H1 (cell line): ENCODE measurements at regions not wholly inside any gene's neighbourhood (a gene's known extent, or its start where the extent isn't known, plus 50 kb on each side); places are given as distances from the start of the nearest gene placed in this dataset.

Experiments used
- CTCF ChIA-PET: fragments of 300-600 bp; sonication (Branson Sonifier 250); formaldehyde crosslinking; loops from one replicate; lab custom pipeline; 2021; ENCODE audit not compliant: partially characterized antibody; lab: Charles Lee
- POLR2A ChIA-PET: fragments of 300-600 bp; sonication (Branson Sonifier 250); formaldehyde crosslinking; loops from one replicate; lab custom pipeline; 2021; ENCODE audit warnings: inconsistent platforms; ENCODE audit not compliant: partially characterized antibody; lab: Charles Lee
- DNase-seq, 2 experiments: peaks; one replicate each; pipeline versions ENCODE4 v3.0.0 to v3.0.0-alpha.2; 2010 to 2022; ENCODE audit warnings: low spot score in 2 of 2, low read depth in 1 of 2, mixed read lengths in 1 of 2
- FAIRE-seq: peaks from 2 replicates; lab custom pipeline; 2011; peaks lifted over from hg19 to GRCh38; lab: Jason Lieb, UNC
- H2AFZ ChIP-seq: 2 replicates; pipeline ENCODE4 v1.8.1; 2012; ENCODE audit warnings: low read length, inconsistent platforms
- H2AK5ac ChIP-seq: 2 replicates; pipeline ENCODE4 v1.6.1; 2013; ENCODE audit warnings: low read depth, low read length
- H2BK120ac ChIP-seq: replicated peaks from 2 replicates; pipeline ENCODE3; 2013; ENCODE audit warnings: low read depth, low read length, inconsistent platforms
- H2BK12ac ChIP-seq: 2 replicates; pipeline ENCODE4 v1.6.1; 2013; ENCODE audit warnings: low read depth, low read length
- H2BK15ac ChIP-seq: 2 replicates; pipeline ENCODE4 v1.6.1; 2013; ENCODE audit warnings: low read length
- H2BK20ac ChIP-seq: 2 replicates; pipeline ENCODE4 v1.6.1; 2013; ENCODE audit warnings: low read length
- H2BK5ac ChIP-seq: 2 replicates; pipeline ENCODE4 v1.6.1; 2013; ENCODE audit warnings: low read depth, low read length
- H3K14ac ChIP-seq: 2 replicates; pipeline ENCODE4 v1.6.1; 2013; ENCODE audit warnings: inconsistent platforms; ENCODE audit not compliant: insufficient read length
- H3K18ac ChIP-seq: 2 replicates; pipeline ENCODE4 v1.6.1; 2013; ENCODE audit warnings: low read length; ENCODE audit errors: extremely low read depth
- H3K23ac ChIP-seq: 2 replicates; pipeline ENCODE4 v1.6.1; 2013; ENCODE audit warnings: inconsistent platforms; ENCODE audit not compliant: insufficient read length
- H3K23me2 ChIP-seq: 2 replicates; pipeline ENCODE4 v1.6.1; 2013; ENCODE audit warnings: low read depth, low read length
- H3K27ac ChIP-seq: 2 replicates; pipeline ENCODE4 v1.6.1; 2011; ENCODE audit warnings: low read depth, low read length, inconsistent platforms
- H3K27me3 ChIP-seq, 4 experiments: replicated peaks in 1 of 4; 1 replicate in 1 of 4; 2 replicates in 3 of 4; pipeline versions ENCODE4 v1.6.1 to v1.8.1; 2011 to 2013; ENCODE audit warnings: low read length in 3 of 4, mild to moderate bottlenecking in 3 of 4, inconsistent platforms in 2 of 4, mixed read lengths in 2 of 4, moderate library complexity in 1 of 4; ENCODE audit not compliant: control insufficient read depth in 3 of 4, insufficient read depth in 3 of 4; ENCODE audit errors: extremely low read depth in 1 of 4
- H3K36me3 ChIP-seq, 4 experiments: 2 replicates each; pipeline versions ENCODE4 v1.6.1 to v1.8.1; 2011 to 2013; ENCODE audit warnings: mild to moderate bottlenecking in 4 of 4, low read length in 3 of 4, moderate library complexity in 2 of 4, control low read depth in 1 of 4, inconsistent platforms in 1 of 4; ENCODE audit not compliant: insufficient read depth in 4 of 4, control insufficient read depth in 2 of 4
- H3K4ac ChIP-seq: replicated peaks from 2 replicates; pipeline ENCODE3; 2013; ENCODE audit warnings: low read length, low read depth, mixed read lengths, inconsistent platforms; ENCODE audit not compliant: insufficient read length
- H3K4me1 ChIP-seq, 4 experiments: replicated peaks in 1 of 4; 1 replicate in 1 of 4; 2 replicates in 3 of 4; pipeline versions ENCODE4 v1.6.1 to v1.8.1; 2011 to 2013; ENCODE audit warnings: low read length in 3 of 4, inconsistent platforms in 2 of 4, mixed read lengths in 1 of 4; ENCODE audit not compliant: insufficient read depth in 4 of 4, control insufficient read depth in 3 of 4
- H3K4me2 ChIP-seq, 2 experiments: 2 replicates each; pipeline versions ENCODE4 v1.6.1 to v1.8.1; 2011 to 2013; ENCODE audit warnings: low read depth in 2 of 2, low read length in 2 of 2, control low read depth in 1 of 2, inconsistent platforms in 1 of 2, mild to moderate bottlenecking in 1 of 2; ENCODE audit not compliant: insufficient read depth in 1 of 2
- H3K4me3 ChIP-seq, 4 experiments: fragments of 200-600, 300-600 bp in 1 of 4; sonication (generic), shearing (Covaris generic), sonication (Bioruptor Twin) in 1 of 4; 2 replicates each; pipeline versions ENCODE4 v1.5.1 to v1.8.1; 2011 to 2016; ENCODE audit warnings: low read length in 4 of 4, low read depth in 3 of 4, control low read depth in 2 of 4, inconsistent platforms in 2 of 4, mild to moderate bottlenecking in 2 of 4, mixed read lengths in 1 of 4, moderate library complexity in 1 of 4; ENCODE audit not compliant: insufficient read depth in 2 of 4; ENCODE audit errors: extremely low read depth in 1 of 4
- H3K56ac ChIP-seq: replicated peaks from 2 replicates; pipeline ENCODE3; 2013; ENCODE audit warnings: low read depth, mild to moderate bottlenecking, mixed read lengths, low read length, inconsistent platforms; ENCODE audit not compliant: insufficient read length
- H3K79me1 ChIP-seq: 2 replicates; pipeline ENCODE4 v1.6.1; 2013; ENCODE audit warnings: low read depth, low read length, control low read depth
- H3K79me2 ChIP-seq, 2 experiments: 2 replicates each; pipeline versions ENCODE4 v1.6.1 to v1.8.1; 2012 to 2013; ENCODE audit warnings: low read length in 2 of 2, mild to moderate bottlenecking in 2 of 2, inconsistent platforms in 1 of 2; ENCODE audit not compliant: insufficient read depth in 2 of 2, control insufficient read depth in 1 of 2
- H3K9ac ChIP-seq, 4 experiments: replicated peaks in 1 of 4; 1 replicate in 1 of 4; 2 replicates in 3 of 4; pipeline versions ENCODE4 v1.6.1 to v1.8.1; 2011 to 2013; ENCODE audit warnings: low read depth in 3 of 4, low read length in 3 of 4, control low read depth in 2 of 4, mild to moderate bottlenecking in 2 of 4, moderate library complexity in 2 of 4, inconsistent platforms in 1 of 4; ENCODE audit errors: extremely low read depth in 1 of 4
- H3K9me3 ChIP-seq, 2 experiments: 2 replicates each; pipeline versions ENCODE4 v1.6.1 to v1.8.1; 2012 to 2013; ENCODE audit warnings: mild to moderate bottlenecking in 2 of 2, moderate library complexity in 2 of 2, control low read depth in 1 of 2, inconsistent platforms in 1 of 2, low read depth in 1 of 2, low read length in 1 of 2, mixed read lengths in 1 of 2; ENCODE audit not compliant: insufficient read depth in 2 of 2
- H4K20me1 ChIP-seq, 2 experiments: replicated peaks in 1 of 2; 2 replicates each; pipeline versions ENCODE3 to v1.8.1; 2011 to 2013; ENCODE audit warnings: inconsistent platforms in 2 of 2, low read length in 2 of 2, mild to moderate bottlenecking in 1 of 2; ENCODE audit not compliant: insufficient read depth in 2 of 2, control insufficient read depth in 1 of 2
- H4K5ac ChIP-seq: 2 replicates; pipeline ENCODE4 v1.6.1; 2013; ENCODE audit warnings: low read length, low read depth, mixed read lengths, inconsistent platforms; ENCODE audit not compliant: insufficient read length
- H4K8ac ChIP-seq: 2 replicates; pipeline ENCODE4 v1.8.0; 2013; ENCODE audit warnings: mild to moderate bottlenecking, moderate library complexity, low read length, inconsistent platforms; ENCODE audit not compliant: insufficient read depth; ENCODE audit errors: extremely low read depth
- H4K91ac ChIP-seq: replicated peaks from 2 replicates; pipeline ENCODE3; 2013; ENCODE audit warnings: low read length, mixed read lengths, inconsistent platforms; ENCODE audit not compliant: insufficient read length
- RAD21 ChIP-seq, 2 experiments: IDR thresholded peaks in 1 of 2; conservative IDR thresholded peaks in 1 of 2; 2 replicates each; pipeline ENCODE4 v1.6.1; 2011; ENCODE audit warnings: low read depth in 2 of 2, low read length in 2 of 2, improper control_type of control experiment in 1 of 2, inconsistent platforms in 1 of 2, mild to moderate bottlenecking in 1 of 2, moderate library complexity in 1 of 2
- SIN3A ChIP-seq, 2 experiments: IDR thresholded peaks in 1 of 2; conservative IDR thresholded peaks in 1 of 2; 2 replicates each; pipeline ENCODE4 v1.6.1; 2011 to 2012; ENCODE audit warnings: low read length in 2 of 2, improper control_type of control experiment in 1 of 2, low read depth in 1 of 2, mild to moderate bottlenecking in 1 of 2
- SRF ChIP-seq: IDR thresholded peaks from 2 replicates; pipeline ENCODE4 v1.6.1; 2011; ENCODE audit warnings: mild to moderate bottlenecking, low read depth, low read length, moderate library complexity
- WGBS, 2 experiments: shearing (Covaris generic) in 1 of 2; methylation state at CpG; one replicate each; pipeline versions ENCODE4 v1.1.6 to v1.1.7; 2013 to 2015; ENCODE audit warnings: low lambda C conversion rate in 2 of 2, mixed read lengths in 2 of 2, inconsistent platforms in 1 of 2, low coverage in 1 of 2, missing lambda C conversion rate in 1 of 2; ENCODE audit not compliant: insufficient replicate concordance in 2 of 2, insufficient coverage in 1 of 2, insufficient read length in 1 of 2; ENCODE audit errors: extremely low coverage in 1 of 2, missing lambda C conversion rate in 1 of 2; 5-methylcytosine and 5-hydroxymethylcytosine counted together
- TF ChIP-seq, protein P1 (sequence below), 3 experiments: IDR thresholded peaks; 1 replicate in 2 of 3; 2 replicates in 1 of 3; pipeline versions ENCODE4 v1.5.1 to v1.6.1; 2011; ENCODE audit warnings: low read length in 3 of 3, mild to moderate bottlenecking in 3 of 3, inconsistent platforms in 2 of 3, low read depth in 1 of 3, moderate library complexity in 1 of 3; ENCODE audit not compliant: insufficient read depth in 1 of 3; ENCODE audit errors: control extremely low read depth in 1 of 3

DNA sequence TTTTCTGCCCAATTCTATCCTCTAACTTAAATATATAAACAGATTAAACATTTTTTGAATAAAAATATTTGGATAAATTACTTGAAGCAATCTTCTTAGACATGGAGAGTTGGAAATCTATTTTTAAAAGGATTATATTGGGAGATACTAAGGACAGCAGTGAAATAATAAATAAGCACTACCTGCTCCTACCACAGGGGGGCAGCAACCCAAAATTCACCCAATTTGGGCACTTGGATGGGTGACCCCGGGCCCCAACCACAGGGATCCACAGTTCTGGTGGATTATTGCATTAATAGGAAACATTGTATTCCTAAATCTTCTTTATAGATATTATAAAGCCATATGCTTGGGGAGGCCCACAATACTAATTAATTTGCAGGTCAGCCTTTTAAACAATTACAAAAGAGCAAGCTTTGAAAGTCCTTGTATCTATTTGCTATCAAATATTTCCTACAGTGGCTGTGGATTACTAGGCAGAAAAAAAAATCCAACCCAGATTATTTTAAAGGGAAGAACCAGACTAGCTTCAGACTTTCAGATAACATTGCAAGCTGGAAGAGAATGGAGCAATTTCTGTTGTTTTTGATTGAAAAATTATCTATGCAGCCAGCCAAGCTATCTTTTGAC lies 66.4 kb upstream of the PDE10A start:
- DNase-seq, result peak in 1 of 2 experiments; percentile 84
- CTCF ChIA-PET, result interaction anchor here (0.7 to 10.1 kb wide), 31 partner anchors 10 to 376 kb away, joined by 3 to 92 read pairs (median 4); no protein-coding TSS in a partner anchor
- WGBS, 2 experiments, result 45% methylated on average over 1 of the region's 1 CpG; no CpG with 5 or more reads in 1 of the 2 experiments

More for the DNA sequence above, 66.4 kb upstream of the PDE10A start:
- no peak overlapping the region for H3K9ac ChIP-seq
- H3K4me1 ChIP-seq, result peaks cover 0 to 3% (median 2%) of the 10 kb centered on the region in 4 experiments; a peak in 3 of 7 replicates
- H3K79me1 ChIP-seq, result no peaks in the 10 kb centered on the region
- H2AK5ac ChIP-seq, result no peak overlapping the region
- H3K27me3 ChIP-seq, result no peaks in the 10 kb centered on the region
- H4K91ac ChIP-seq, result no peak overlapping the region
- peak; percentile 66 to 77 for TF ChIP-seq RAD21 (IDR thresholded peaks at IDR 0.05 in 1 of 2, conservative IDR thresholded peaks at IDR 0.05 in 1 of 2; ENCODE audit: low read depth in 2 of 2, low read length in 2 of 2)
- TF ChIP-seq, protein P1, sequence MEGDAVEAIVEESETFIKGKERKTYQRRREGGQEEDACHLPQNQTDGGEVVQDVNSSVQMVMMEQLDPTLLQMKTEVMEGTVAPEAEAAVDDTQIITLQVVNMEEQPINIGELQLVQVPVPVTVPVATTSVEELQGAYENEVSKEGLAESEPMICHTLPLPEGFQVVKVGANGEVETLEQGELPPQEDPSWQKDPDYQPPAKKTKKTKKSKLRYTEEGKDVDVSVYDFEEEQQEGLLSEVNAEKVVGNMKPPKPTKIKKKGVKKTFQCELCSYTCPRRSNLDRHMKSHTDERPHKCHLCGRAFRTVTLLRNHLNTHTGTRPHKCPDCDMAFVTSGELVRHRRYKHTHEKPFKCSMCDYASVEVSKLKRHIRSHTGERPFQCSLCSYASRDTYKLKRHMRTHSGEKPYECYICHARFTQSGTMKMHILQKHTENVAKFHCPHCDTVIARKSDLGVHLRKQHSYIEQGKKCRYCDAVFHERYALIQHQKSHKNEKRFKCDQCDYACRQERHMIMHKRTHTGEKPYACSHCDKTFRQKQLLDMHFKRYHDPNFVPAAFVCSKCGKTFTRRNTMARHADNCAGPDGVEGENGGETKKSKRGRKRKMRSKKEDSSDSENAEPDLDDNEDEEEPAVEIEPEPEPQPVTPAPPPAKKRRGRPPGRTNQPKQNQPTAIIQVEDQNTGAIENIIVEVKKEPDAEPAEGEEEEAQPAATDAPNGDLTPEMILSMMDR (IDR thresholded peaks at IDR 0.05; ENCODE audit: control extremely low read depth in 1 of 3, insufficient read depth in 1 of 3, low read depth in 1 of 3, low read length in 3 of 3), result peak; percentile 51 to 76 (median 62)
- no peak for TF ChIP-seq SIN3A (conservative IDR thresholded peaks at IDR 0.05 in 1 of 2, IDR thresholded peaks at IDR 0.05 in 1 of 2; ENCODE audit: low read depth in 1 of 2, low read length in 2 of 2)
- 0 out of 2 replicates have a peak, but pooled peaks have one; percentile 23 for TF ChIP-seq SRF
- no peak overlapping the region for H3K4me3 ChIP-seq
- no peak overlapping the region for H3K4me2 ChIP-seq
- H3K4ac ChIP-seq, result no peak overlapping the region
- H3K27ac ChIP-seq, result no peak overlapping the region
- no peak overlapping the region for H2AFZ ChIP-seq
- no peaks in the 10 kb centered on the region for H3K79me2 ChIP-seq
- H2BK15ac ChIP-seq, result no peak overlapping the region
- H3K23ac ChIP-seq, result no peak overlapping the region
- no peak overlapping the region for H3K18ac ChIP-seq
- H3K14ac ChIP-seq, result no peak overlapping the region
- no peak overlapping the region for H2BK20ac ChIP-seq
- H3K9me3 ChIP-seq, result no peaks in the 10 kb centered on the region
- H2BK5ac ChIP-seq, result no peak overlapping the region
- H2BK12ac ChIP-seq, result no peak overlapping the region
- H4K8ac ChIP-seq, result no peak overlapping the region
- no peaks in the 10 kb centered on the region for H3K23me2 ChIP-seq
- H4K5ac ChIP-seq, result no peak overlapping the region
- H2BK120ac ChIP-seq, result no peak overlapping the region
- FAIRE-seq, result no peak
- H3K56ac ChIP-seq, result no peak overlapping the region
- H4K20me1 ChIP-seq, result peaks cover 0 to 1% of the 10 kb centered on the region in 2 experiments
- POLR2A ChIA-PET, result interaction anchor here (0.9 kb wide), 1 partner anchor 121 kb away, joined by 3 read pairs; no protein-coding TSS in a partner anchor
- no peaks in the 10 kb centered on the region for H3K36me3 ChIP-seq
